Tibial nerve (tissue), 3 donors: ENCODE measurements at regions not wholly inside any gene's neighbourhood (a gene's known extent, or its start where the extent isn't known, plus 50 kb on each side); places are given as distances from the start of the nearest gene placed in this dataset.
"Not testable (repeated sequence)": the region's sequence is repeated elsewhere in the genome, so short reads cannot be mapped to it uniquely, and the experiment has no call there.

Source experiments
- EP300 ChIP-seq, 2 donors: sonication (generic); formaldehyde crosslinking; IDR thresholded peaks; one replicate each; pipeline ENCODE4 v1.6.1; 2017; ENCODE audit warnings: antibody characterized with exemption in 2 of 2, mild to moderate bottlenecking in 1 of 2
- POLR2A ChIP-seq, 2 donors: fragments of 450-650 bp; IDR thresholded peaks; one replicate each; pipeline ENCODE4 v1.6.1; 2017; ENCODE audit warnings: antibody characterized with exemption in 2 of 2, mild to moderate bottlenecking in 2 of 2, moderate library complexity in 2 of 2

GRCh38 chr16:5247403-5247802 is 149.8 kb upstream of the EEF2KMT start:
- TF ChIP-seq POLR2A, EP300 (IDR thresholded peaks at IDR 0.05): not testable (repeated sequence)
